Neuronal stem cell (in vitro differentiated cells): ENCODE measurements at regions not wholly inside any gene's neighbourhood (a gene's known extent, or its start where the extent isn't known, plus 50 kb on each side); places are given as distances from the start of the nearest gene placed in this dataset.

Experiments
- DNase-seq: peaks from one replicate; pipeline ENCODE4 v3.0.0-alpha.2; 2013; ENCODE audit warnings: low spot score
- H2AFZ ChIP-seq: one replicate; pipeline ENCODE4 v1.6.1; 2013; ENCODE audit warnings: mild to moderate bottlenecking, low read length, inconsistent platforms
- H2AK5ac ChIP-seq: 2 replicates; pipeline ENCODE4 v1.6.1; 2013; ENCODE audit warnings: low read depth, mild to moderate bottlenecking, inconsistent platforms, low read length, moderate library complexity, mixed read lengths
- H2BK120ac ChIP-seq: 2 replicates; pipeline ENCODE4 v1.6.1; 2013; ENCODE audit warnings: low read depth, mild to moderate bottlenecking, inconsistent platforms, low read length, moderate library complexity, mixed read lengths
- H2BK12ac ChIP-seq: one replicate; pipeline ENCODE4 v1.6.1; 2013; ENCODE audit warnings: low read length, inconsistent platforms
- H2BK15ac ChIP-seq: 2 replicates; pipeline ENCODE4 v1.6.1; 2013; ENCODE audit warnings: mild to moderate bottlenecking, low read length, inconsistent platforms, mixed read lengths
- H2BK5ac ChIP-seq: one replicate; pipeline ENCODE4 v1.6.1; 2013; ENCODE audit warnings: inconsistent platforms, mild to moderate bottlenecking, low read length, moderate library complexity
- H3K14ac ChIP-seq: one replicate; pipeline ENCODE4 v1.6.1; 2013; ENCODE audit warnings: low read length, inconsistent platforms
- H3K18ac ChIP-seq: 2 replicates; pipeline ENCODE4 v1.6.1; 2013; ENCODE audit warnings: low read length, inconsistent platforms
- H3K23ac ChIP-seq: 2 replicates; pipeline ENCODE4 v1.6.1; 2013; ENCODE audit warnings: low read depth, mild to moderate bottlenecking, mixed read lengths, low read length, inconsistent platforms; ENCODE audit not compliant: poor library complexity
- H3K27ac ChIP-seq: replicated peaks from 3 replicates; pipeline ENCODE4 v1.5.1; 2013; ENCODE audit warnings: low read length, inconsistent platforms
- H3K27me3 ChIP-seq, 3 experiments: 2 replicates each; pipeline ENCODE4 v1.6.1; 2013; ENCODE audit warnings: low read length in 3 of 3, mild to moderate bottlenecking in 2 of 3, inconsistent platforms in 1 of 3, low read depth in 1 of 3, mixed read lengths in 1 of 3, moderate library complexity in 1 of 3; ENCODE audit not compliant: control insufficient read depth in 3 of 3, insufficient read depth in 3 of 3
- H3K36me3 ChIP-seq, 2 donors: replicated peaks in 1 of 2; 2 replicates each; pipeline ENCODE4 v1.6.1; 2013; ENCODE audit warnings: low read length in 2 of 2; ENCODE audit not compliant: control insufficient read depth in 2 of 2, insufficient read depth in 2 of 2
- H3K4ac ChIP-seq: 2 replicates; pipeline ENCODE4 v1.6.1; 2013; ENCODE audit warnings: inconsistent platforms, mild to moderate bottlenecking, low read length, moderate library complexity
- H3K4me1 ChIP-seq, 2 donors: 1 replicate in 1 of 2; 2 replicates in 1 of 2; pipeline ENCODE4 v1.6.1; 2013; ENCODE audit warnings: low read length in 2 of 2, low read depth in 1 of 2; ENCODE audit not compliant: control insufficient read depth in 2 of 2, insufficient read depth in 1 of 2
- H3K4me2 ChIP-seq: one replicate; pipeline ENCODE4 v1.6.1; 2013; ENCODE audit warnings: mild to moderate bottlenecking, low read length, inconsistent platforms; ENCODE audit not compliant: insufficient read depth, poor library complexity, severe bottlenecking
- H3K4me3 ChIP-seq, 2 donors: 2 replicates each; pipeline ENCODE4 v1.5.1; 2013; ENCODE audit warnings: low read length in 2 of 2, mild to moderate bottlenecking in 2 of 2, inconsistent platforms in 1 of 2, moderate library complexity in 1 of 2
- H3K79me1 ChIP-seq: one replicate; pipeline ENCODE4 v1.6.1; 2013; ENCODE audit warnings: low read depth, mild to moderate bottlenecking, inconsistent platforms, low read length, moderate library complexity
- H3K9ac ChIP-seq: one replicate; pipeline ENCODE4 v1.6.1; 2013; ENCODE audit warnings: mild to moderate bottlenecking, low read depth, low read length, inconsistent platforms; ENCODE audit not compliant: poor library complexity
- H3K9me3 ChIP-seq, 2 donors: replicated peaks in 1 of 2; 2 replicates each; pipeline versions ENCODE3 to v1.6.1; 2013; ENCODE audit warnings: low read length in 2 of 2, mild to moderate bottlenecking in 2 of 2, inconsistent platforms in 1 of 2, low read depth in 1 of 2, mixed read lengths in 1 of 2, moderate library complexity in 1 of 2; ENCODE audit not compliant: control insufficient read depth in 2 of 2, insufficient read depth in 1 of 2
- H4K8ac ChIP-seq: one replicate; pipeline ENCODE4 v1.6.1; 2013; ENCODE audit warnings: low read depth, mild to moderate bottlenecking, inconsistent platforms, low read length, moderate library complexity
- H4K91ac ChIP-seq: one replicate; pipeline ENCODE4 v1.6.1; 2013; ENCODE audit warnings: low read length, low read depth, mild to moderate bottlenecking, inconsistent platforms; ENCODE audit not compliant: poor library complexity
- WGBS, 2 donors: extraction: QIAGEN DNeasy Blood & Tissue Kit; methylation state at CpG; one replicate each; pipeline ENCODE4 v1.1.7; 2013; ENCODE audit warnings: missing lambda C conversion rate in 2 of 2, mixed read lengths in 1 of 2; ENCODE audit not compliant: insufficient read length in 2 of 2, insufficient replicate concordance in 1 of 2; ENCODE audit errors: extremely low coverage in 2 of 2; 5-methylcytosine and 5-hydroxymethylcytosine counted together

GRCh38 chr5:144028058-144028457 is 142.4 kb downstream of the YIPF5 start:
- H3K14ac ChIP-seq = no peak overlapping the region
- no peak overlapping the region for H3K4me3 ChIP-seq
- no peaks in the 10 kb centered on the region for H3K36me3 ChIP-seq
- no peak overlapping the region for H2BK12ac ChIP-seq
- H4K8ac ChIP-seq = no peak overlapping the region
- WGBS, 2 donors = no CpG with 5 or more reads among the region's 2 CpGs
- H2BK120ac ChIP-seq = no peak overlapping the region
- H3K4ac ChIP-seq = no peak overlapping the region
- no peak overlapping the region for H3K18ac ChIP-seq
- DNase-seq = no peak
- H2AFZ ChIP-seq = no peak overlapping the region
- H3K4me2 ChIP-seq = no peak overlapping the region
- no peak overlapping the region for H4K91ac ChIP-seq
- H3K9me3 ChIP-seq = peaks cover 0 to 2% of the 10 kb centered on the region in 2 donors
- H3K27me3 ChIP-seq = peaks cover 0 to 5% (median 0%) of the 10 kb centered on the region in 3 experiments
- H3K79me1 ChIP-seq = no peaks in the 10 kb centered on the region
- H3K23ac ChIP-seq = no peak overlapping the region
- H2BK15ac ChIP-seq = no peak overlapping the region
- no peak overlapping the region for H2BK5ac ChIP-seq
- H3K27ac ChIP-seq = no peak overlapping the region
- no peak overlapping the region for H3K9ac ChIP-seq
- no peak overlapping the region for H2AK5ac ChIP-seq
- H3K4me1 ChIP-seq = no peaks in the 10 kb centered on the region

GRCh38 chr5:144028636-144029035 is 141.8 kb downstream of the YIPF5 start:
- Histone ChIP-seq H3K4me3 (no peak overlapping the region), H2BK120ac (no peak overlapping the region), H3K4ac (no peak overlapping the region), H2BK12ac (no peak overlapping the region), H3K27ac (no peak overlapping the region), H2AK5ac (no peak overlapping the region), H3K18ac (no peak overlapping the region), H4K8ac (no peak overlapping the region), H2AFZ (no peak overlapping the region), H3K36me3 (no peaks in the 10 kb centered on the region), H3K9ac (no peak overlapping the region), H3K14ac (no peak overlapping the region), H4K91ac (no peak overlapping the region), H3K27me3 (peaks cover 0 to 5% (median 0%) of the 10 kb centered on the region in 3 experiments), H2BK15ac (no peak overlapping the region), H3K4me1 (no peaks in the 10 kb centered on the region), H3K79me1 (no peaks in the 10 kb centered on the region), H3K4me2 (no peak overlapping the region), H3K9me3 (peaks cover 0 to 2% of the 10 kb centered on the region in 2 donors), H3K23ac (no peak overlapping the region), H2BK5ac (no peak overlapping the region)
- whole genome bisulfite sequencing, 2 donors = no CpG with 5 or more reads among the region's 2 CpGs
- DNase-seq = no peak

GRCh38 chr5:144030904-144031303 is 139.6 kb downstream of the YIPF5 start:
- Histone ChIP-seq H3K9ac (no peak overlapping the region), H3K36me3 (no peaks in the 10 kb centered on the region), H3K4me2 (no peak overlapping the region), H2BK120ac (no peak overlapping the region), H3K23ac (no peak overlapping the region), H3K27ac (no peak overlapping the region), H3K4me1 (no peaks in the 10 kb centered on the region), H3K18ac (no peak overlapping the region), H4K91ac (no peak overlapping the region), H3K4ac (no peak overlapping the region), H2BK15ac (no peak overlapping the region), H2AK5ac (no peak overlapping the region), H3K79me1 (no peaks in the 10 kb centered on the region), H2AFZ (no peak overlapping the region), H3K14ac (no peak overlapping the region), H2BK5ac (no peak overlapping the region), H3K27me3 (peaks cover 0 to 5% (median 0%) of the 10 kb centered on the region in 3 experiments), H4K8ac (no peak overlapping the region), H3K9me3 (no peaks in the 10 kb centered on the region), H2BK12ac (no peak overlapping the region), H3K4me3 (no peak overlapping the region)
- no peak for DNase-seq
- WGBS, 2 donors = no CpG with 5 or more reads among the region's 5 CpGs

DNA sequence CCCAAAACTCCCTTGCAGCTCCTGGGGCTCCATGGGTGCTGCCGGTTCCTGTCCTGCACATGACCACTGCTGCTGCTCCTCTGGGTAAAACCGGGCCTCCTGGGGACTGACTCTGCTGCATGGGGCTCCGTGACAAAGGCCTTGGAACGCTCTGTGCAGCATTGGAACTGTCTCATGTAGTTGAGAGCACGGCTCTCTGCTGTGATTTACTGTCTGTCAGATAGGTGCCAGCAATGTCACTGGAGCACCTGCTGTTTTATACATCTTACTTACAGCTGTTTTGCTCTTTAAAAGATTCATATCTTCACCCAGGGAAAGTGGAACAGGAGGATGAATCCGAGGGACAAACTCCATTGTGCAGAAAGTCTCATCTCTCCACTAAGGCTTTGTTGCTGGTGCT is 138.1 kb downstream of the YIPF5 start:
- H3K23ac ChIP-seq = no peak overlapping the region
- no peak overlapping the region for H4K8ac ChIP-seq
- no CpG with 5 or more reads among the region's 6 CpGs for WGBS, 2 donors
- H3K36me3 ChIP-seq = no peaks in the 10 kb centered on the region
- H3K9me3 ChIP-seq = no peaks in the 10 kb centered on the region
- no peak overlapping the region for H3K4ac ChIP-seq
- H2AFZ ChIP-seq = no peak overlapping the region
- H3K4me1 ChIP-seq = no peaks in the 10 kb centered on the region
- no peak overlapping the region for H3K14ac ChIP-seq
- no peak overlapping the region for H4K91ac ChIP-seq
- no peak overlapping the region for H3K27ac ChIP-seq
- no peak overlapping the region for H3K18ac ChIP-seq
- no peak overlapping the region for H2AK5ac ChIP-seq
- no peak overlapping the region for H2BK15ac ChIP-seq
- no peaks in the 10 kb centered on the region for H3K79me1 ChIP-seq
- no peak for DNase-seq
- peaks cover 0 to 5% (median 0%) of the 10 kb centered on the region in 3 experiments for H3K27me3 ChIP-seq
- H2BK12ac ChIP-seq = no peak overlapping the region
- H3K4me3 ChIP-seq = no peak overlapping the region
- no peak overlapping the region for H3K4me2 ChIP-seq
- H2BK120ac ChIP-seq = no peak overlapping the region
- H2BK5ac ChIP-seq = no peak overlapping the region
- no peak overlapping the region for H3K9ac ChIP-seq
